GM18499 (cell line): ENCODE measurements at regions not wholly inside any gene's neighbourhood (a gene's known extent, or its start where the extent isn't known, plus 50 kb on each side); places are given as distances from the start of the nearest gene placed in this dataset.
"Not testable (repeated sequence)": the region's sequence is repeated elsewhere in the genome, so short reads cannot be mapped to it uniquely, and the experiment has no call there.

Source experiments
- ATAC-seq: cut with Tn5 transposase; IDR thresholded peaks from one replicate; pipeline ENCODE4 v1.9.1; 2021; ENCODE audit warnings: moderate number of reproducible peaks; ENCODE audit not compliant: insufficient read depth, unreplicated experiment

GRCh38 chr20:6693808-6694198 lies 73.7 kb upstream of the BMP2 start:
- not testable (repeated sequence) for ATAC-seq

- no peak for ATAC-seq
Observed at GRCh38 chr20:6693178-6693807, 74.2 kb upstream of the BMP2 start.

GRCh38 chr20:6692566-6693173 lies 74.8 kb upstream of the BMP2 start:
- no peak for ATAC-seq

GRCh38 chr20:6691516-6691915 lies 76.0 kb upstream of the BMP2 start:
- no peak for ATAC-seq

- no peak for ATAC-seq
Observed at GRCh38 chr20:6689339-6689973, 78.0 kb upstream of the BMP2 start.

- no peak for ATAC-seq
Observed at GRCh38 chr20:6686171-6686570, 81.3 kb upstream of the BMP2 start.

- no peak for ATAC-seq
Observed at GRCh38 chr20:6685626-6686025, 81.9 kb upstream of the BMP2 start.

- no peak for ATAC-seq
Observed at GRCh38 chr20:6685181-6685582, 82.3 kb upstream of the BMP2 start.

GRCh38 chr20:6683021-6683977 lies 84.2 kb upstream of the BMP2 start:
- no peak for ATAC-seq

GRCh38 chr20:6680854-6681253 lies 86.6 kb upstream of the BMP2 start:
- no peak for ATAC-seq

- no peak for ATAC-seq
Observed at GRCh38 chr20:6680441-6680840, 87.0 kb upstream of the BMP2 start.

GRCh38 chr20:6679086-6679485 lies 88.4 kb upstream of the BMP2 start:
- no peak for ATAC-seq

- ATAC-seq = no peak
Observed at GRCh38 chr20:6678101-6678500, 89.4 kb upstream of the BMP2 start.

- ATAC-seq = no peak
Observed at GRCh38 chr20:6674831-6675230, 92.7 kb upstream of the BMP2 start.

GRCh38 chr20:6673071-6673470 lies 94.4 kb upstream of the BMP2 start:
- ATAC-seq = no peak

GRCh38 chr20:6671829-6672228 lies 95.7 kb upstream of the BMP2 start:
- ATAC-seq = no peak

- ATAC-seq = no peak
Observed at GRCh38 chr20:6668546-6668945, 98.9 kb upstream of the BMP2 start.

- ATAC-seq = no peak
Observed at GRCh38 chr20:6665621-6666355, 101.7 kb upstream of the BMP2 start.

GRCh38 chr20:6665161-6665560 lies 102.3 kb upstream of the BMP2 start:
- no peak for ATAC-seq

GRCh38 chr20:6664574-6664973 lies 102.9 kb upstream of the BMP2 start:
- ATAC-seq = no peak
